Ramos (cell line): ENCODE measurements at regions not wholly inside any gene's neighbourhood (a gene's known extent, or its start where the extent isn't known, plus 50 kb on each side); places are given as distances from the start of the nearest gene placed in this dataset.

Experiments used
- in situ Hi-C: fragments of 300-500 bp; cut with MboI; formaldehyde crosslinking; loops from one replicate; pipeline ENCODE4 v1.14.3; 2022; ENCODE audit warnings: low sequenced_read_pairs; ENCODE audit not compliant: unreplicated experiment

- in situ Hi-C loops, result no loop called here
These were observed 115.8 kb downstream of the ETNK1 start for GRCh38 chr12:22740656-22741355.

GRCh38 chr12:22743700-22744099 is 118.7 kb downstream of the ETNK1 start:
- in situ Hi-C loops, result no loop called here

- in situ Hi-C loops, result no loop called here
These were observed 119.2 kb downstream of the ETNK1 start for GRCh38 chr12:22744197-22744596.

GRCh38 chr12:22746720-22747119 is 121.7 kb downstream of the ETNK1 start:
- in situ Hi-C loops, result no loop called here

GRCh38 chr12:22755629-22756028 is 130.7 kb downstream of the ETNK1 start:
- in situ Hi-C loops, result no loop called here

GRCh38 chr12:22759769-22760674 is 135.1 kb downstream of the ETNK1 start:
- in situ Hi-C loops, result no loop called here

- in situ Hi-C loops, result no loop called here
These were observed 140.6 kb downstream of the ETNK1 start for GRCh38 chr12:22765421-22766130.

GRCh38 chr12:22766911-22767420 is 142.0 kb downstream of the ETNK1 start:
- in situ Hi-C loops, result no loop called here

GRCh38 chr12:22781339-22781738 is 156.4 kb downstream of the ETNK1 start:
- in situ Hi-C loops, result no loop called here

- in situ Hi-C loops, result no loop called here
These were observed 162.6 kb downstream of the ETNK1 start for GRCh38 chr12:22787557-22787956.

GRCh38 chr12:22788913-22789312 is 163.9 kb downstream of the ETNK1 start:
- in situ Hi-C loops, result no loop called here

- in situ Hi-C loops, result no loop called here
These were observed 167.2 kb downstream of the ETNK1 start for GRCh38 chr12:22792138-22792537.

GRCh38 chr12:22794017-22794416 is 169.0 kb downstream of the ETNK1 start:
- in situ Hi-C loops, result no loop called here

- in situ Hi-C loops, result no loop called here
These were observed 172.1 kb downstream of the ETNK1 start for GRCh38 chr12:22796941-22797630.

GRCh38 chr12:22797701-22798100 is 172.7 kb downstream of the ETNK1 start:
- in situ Hi-C loops, result no loop called here

GRCh38 chr12:22798116-22798515 is 173.1 kb downstream of the ETNK1 start:
- in situ Hi-C loops, result no loop called here

- in situ Hi-C loops, result no loop called here
These were observed 174.5 kb downstream of the ETNK1 start for GRCh38 chr12:22799503-22799902.

- in situ Hi-C loops, result no loop called here
These were observed 175.4 kb downstream of the ETNK1 start for GRCh38 chr12:22800332-22800731.

- in situ Hi-C loops, result no loop called here
These were observed 178.1 kb downstream of the ETNK1 start for GRCh38 chr12:22802883-22803630.
